Testis (tissue), 2 donors: ENCODE measurements at regions not wholly inside any gene's neighbourhood (a gene's known extent, or its start where the extent isn't known, plus 50 kb on each side); places are given as distances from the start of the nearest gene placed in this dataset.

ENCODE experiments used
- POLR2A ChIP-seq: fragments of 450-650 bp; IDR thresholded peaks from one replicate; pipeline ENCODE4 v1.6.1; 2017; ENCODE audit warnings: antibody characterized with exemption, mild to moderate bottlenecking, moderate library complexity
- TF ChIP-seq, protein P1 (sequence below), 3 experiments: fragments of 450-650 bp in 2 of 3; fragments of 200-600 bp in 1 of 3; sonication (generic) in 1 of 3; IDR thresholded peaks; one replicate each; pipeline ENCODE4 v1.5.1; 2016 to 2019; ENCODE audit warnings: antibody characterized with exemption in 3 of 3, mild to moderate bottlenecking in 2 of 3, moderate library complexity in 1 of 3

DNA sequence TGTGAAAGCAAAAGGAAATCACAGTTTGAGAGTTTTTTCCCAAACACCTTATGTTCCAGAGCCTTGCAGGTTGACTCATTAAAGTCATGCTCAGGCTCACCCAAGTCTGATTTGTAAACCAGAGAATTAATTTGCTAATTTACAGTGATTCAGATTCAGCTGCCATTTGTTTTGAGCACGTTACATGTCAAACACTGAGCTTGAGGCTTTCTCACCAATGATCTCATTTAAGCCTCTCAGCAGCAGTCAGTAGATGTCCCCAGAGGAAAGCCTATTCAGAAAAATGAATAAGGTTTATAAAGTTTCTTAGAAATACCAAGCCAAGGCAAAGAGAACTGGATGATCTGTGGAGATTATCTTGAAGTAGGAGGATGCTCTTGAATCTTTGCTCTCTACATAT, 420.4 kb downstream of the HTR7 start:
- TF ChIP-seq, protein P1, sequence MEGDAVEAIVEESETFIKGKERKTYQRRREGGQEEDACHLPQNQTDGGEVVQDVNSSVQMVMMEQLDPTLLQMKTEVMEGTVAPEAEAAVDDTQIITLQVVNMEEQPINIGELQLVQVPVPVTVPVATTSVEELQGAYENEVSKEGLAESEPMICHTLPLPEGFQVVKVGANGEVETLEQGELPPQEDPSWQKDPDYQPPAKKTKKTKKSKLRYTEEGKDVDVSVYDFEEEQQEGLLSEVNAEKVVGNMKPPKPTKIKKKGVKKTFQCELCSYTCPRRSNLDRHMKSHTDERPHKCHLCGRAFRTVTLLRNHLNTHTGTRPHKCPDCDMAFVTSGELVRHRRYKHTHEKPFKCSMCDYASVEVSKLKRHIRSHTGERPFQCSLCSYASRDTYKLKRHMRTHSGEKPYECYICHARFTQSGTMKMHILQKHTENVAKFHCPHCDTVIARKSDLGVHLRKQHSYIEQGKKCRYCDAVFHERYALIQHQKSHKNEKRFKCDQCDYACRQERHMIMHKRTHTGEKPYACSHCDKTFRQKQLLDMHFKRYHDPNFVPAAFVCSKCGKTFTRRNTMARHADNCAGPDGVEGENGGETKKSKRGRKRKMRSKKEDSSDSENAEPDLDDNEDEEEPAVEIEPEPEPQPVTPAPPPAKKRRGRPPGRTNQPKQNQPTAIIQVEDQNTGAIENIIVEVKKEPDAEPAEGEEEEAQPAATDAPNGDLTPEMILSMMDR (IDR thresholded peaks at IDR 0.05), result no peak
- TF ChIP-seq POLR2A, result no peak
